OCI-LY7 (cell line): ENCODE measurements at regions not wholly inside any gene's neighbourhood (a gene's known extent, or its start where the extent isn't known, plus 50 kb on each side); places are given as distances from the start of the nearest gene placed in this dataset.

Experiments
- EZH2phosphoT487 ChIP-seq: fragments of 200-600 bp; sonication (generic); IDR thresholded peaks from 2 replicates; pipeline ENCODE4 v1.6.1; 2018; ENCODE audit warnings: low read depth, borderline replicate concordance, mild to moderate bottlenecking, mixed run types, antibody characterized with exemption, low read length, moderate library complexity, mixed read lengths
- TF ChIP-seq, protein P1 (sequence below): fragments of 200-600 bp; sonication (generic); conservative IDR thresholded peaks from 2 replicates; pipeline ENCODE4 v1.5.1; 2014; ENCODE audit warnings: mild to moderate bottlenecking, antibody characterized with exemption, low read length, moderate library complexity, mixed read lengths

DNA sequence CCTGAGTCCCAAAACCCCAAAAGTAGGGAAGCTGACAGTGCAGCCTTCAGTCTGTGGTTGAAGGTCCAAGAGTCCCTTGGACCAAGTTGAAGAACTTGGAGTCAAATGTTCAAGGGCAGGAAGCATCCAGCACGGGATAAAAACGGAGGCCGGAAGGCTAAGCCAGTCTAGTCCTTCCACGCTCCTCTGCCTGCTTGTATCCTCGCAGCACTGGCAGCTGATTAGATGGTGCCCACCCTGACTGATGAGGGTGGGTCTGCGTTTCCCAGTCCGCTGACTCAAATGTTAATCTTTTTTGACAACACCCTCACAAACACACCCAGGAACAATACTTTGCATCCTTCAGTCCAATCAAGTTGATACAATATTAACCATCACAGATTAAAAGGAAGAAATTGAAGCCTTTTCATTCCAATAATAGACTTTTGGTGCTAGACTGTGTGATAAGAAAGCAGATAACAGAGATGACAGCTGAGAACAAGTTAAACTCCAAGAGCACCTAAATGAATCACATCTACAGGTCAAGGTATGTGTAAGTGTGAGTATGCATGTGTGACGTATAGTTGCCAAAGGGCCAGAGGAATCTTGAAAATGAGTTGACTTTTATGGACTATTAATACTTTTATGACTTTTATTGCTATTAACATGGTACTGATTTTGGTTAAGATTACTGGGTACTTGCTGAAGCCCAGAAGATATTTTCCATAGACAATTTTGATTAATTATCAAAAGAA is 933.5 kb upstream of the SOX9 start:
- TF ChIP-seq, protein P1, sequence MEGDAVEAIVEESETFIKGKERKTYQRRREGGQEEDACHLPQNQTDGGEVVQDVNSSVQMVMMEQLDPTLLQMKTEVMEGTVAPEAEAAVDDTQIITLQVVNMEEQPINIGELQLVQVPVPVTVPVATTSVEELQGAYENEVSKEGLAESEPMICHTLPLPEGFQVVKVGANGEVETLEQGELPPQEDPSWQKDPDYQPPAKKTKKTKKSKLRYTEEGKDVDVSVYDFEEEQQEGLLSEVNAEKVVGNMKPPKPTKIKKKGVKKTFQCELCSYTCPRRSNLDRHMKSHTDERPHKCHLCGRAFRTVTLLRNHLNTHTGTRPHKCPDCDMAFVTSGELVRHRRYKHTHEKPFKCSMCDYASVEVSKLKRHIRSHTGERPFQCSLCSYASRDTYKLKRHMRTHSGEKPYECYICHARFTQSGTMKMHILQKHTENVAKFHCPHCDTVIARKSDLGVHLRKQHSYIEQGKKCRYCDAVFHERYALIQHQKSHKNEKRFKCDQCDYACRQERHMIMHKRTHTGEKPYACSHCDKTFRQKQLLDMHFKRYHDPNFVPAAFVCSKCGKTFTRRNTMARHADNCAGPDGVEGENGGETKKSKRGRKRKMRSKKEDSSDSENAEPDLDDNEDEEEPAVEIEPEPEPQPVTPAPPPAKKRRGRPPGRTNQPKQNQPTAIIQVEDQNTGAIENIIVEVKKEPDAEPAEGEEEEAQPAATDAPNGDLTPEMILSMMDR = no peak
- TF ChIP-seq EZH2phosphoT487 = no peak
